Endothelial cell of umbilical vein (primary cell): ENCODE measurements at regions not wholly inside any gene's neighbourhood (a gene's known extent, or its start where the extent isn't known, plus 50 kb on each side); places are given as distances from the start of the nearest gene placed in this dataset.
"Not testable (repeated sequence)": the region's sequence is repeated elsewhere in the genome, so short reads cannot be mapped to it uniquely, and the experiment has no call there.

ENCODE experiments used
- BruUV-seq: library from RNA; stranded (reverse); fragments of 400-500 nt; replicated peaks from 2 replicates; lab custom pipeline; 2021; lab: Mats Ljungman, UMichigan
- CTCF ChIA-PET: fragments of 300-600, 350-600 bp; sonication (Branson Sonifier 250); formaldehyde crosslinking; loops from one replicate; lab custom pipeline; 2021; ENCODE audit warnings: antibody characterized with exemption, inconsistent platforms; lab: Charles Lee
- POLR2A ChIA-PET: fragments of 300-600, 350-600 bp; sonication (Branson Sonifier 250); formaldehyde crosslinking; loops from one replicate; lab custom pipeline; 2021; ENCODE audit warnings: antibody characterized with exemption, inconsistent platforms; lab: Charles Lee
- DNase-seq: peaks from one replicate; pipeline ENCODE4 v3.0.0-alpha.2; 2011; ENCODE audit warnings: low read depth, low spot score
- FAIRE-seq: peaks from 2 replicates; lab custom pipeline; 2011; peaks lifted over from hg19 to GRCh38; lab: Jason Lieb, UNC
- H2AFZ ChIP-seq: 2 replicates; pipeline ENCODE4 v1.6.0; 2012; ENCODE audit warnings: low read depth, low read length, control low read depth, inconsistent platforms
- H3K27ac ChIP-seq: 2 replicates; pipeline ENCODE4 v1.5.1; 2011; ENCODE audit warnings: low read depth, mild to moderate bottlenecking, control low read depth, low read length, moderate library complexity; ENCODE audit not compliant: insufficient read depth
- H3K27me3 ChIP-seq, 2 experiments: 2 replicates each; pipeline versions ENCODE4 v1.6.0 to v1.6.1; 2011; ENCODE audit warnings: low read length in 2 of 2, mixed read lengths in 1 of 2; ENCODE audit not compliant: control insufficient read depth in 2 of 2, insufficient read depth in 2 of 2
- H3K36me3 ChIP-seq, 2 experiments: 2 replicates in 1 of 2; 3 replicates in 1 of 2; pipeline ENCODE4 v1.5.1; 2011; ENCODE audit warnings: low read length in 2 of 2, mild to moderate bottlenecking in 1 of 2, moderate library complexity in 1 of 2; ENCODE audit not compliant: control insufficient read depth in 2 of 2, insufficient read depth in 2 of 2; ENCODE audit errors: extremely low read depth in 1 of 2
- H3K4me1 ChIP-seq: 3 replicates; pipeline ENCODE4 v1.5.1; 2011; ENCODE audit warnings: mild to moderate bottlenecking, low read length; ENCODE audit not compliant: control insufficient read depth, insufficient read depth; ENCODE audit errors: extremely low read depth
- H3K4me2 ChIP-seq: 2 replicates; pipeline ENCODE4 v1.6.1; 2011; ENCODE audit warnings: low read length, control low read depth, mixed read lengths; ENCODE audit not compliant: insufficient read depth
- H3K4me3 ChIP-seq, 3 experiments: fragments of 200-600 bp in 1 of 3; sonication (generic), shearing (Covaris generic) in 1 of 3; replicated peaks in 1 of 3; 2 replicates each; pipeline ENCODE4 v1.5.1; 2011 to 2016; ENCODE audit warnings: control low read depth in 3 of 3, low read length in 3 of 3, mild to moderate bottlenecking in 2 of 3, inconsistent platforms in 1 of 3, low read depth in 1 of 3, moderate library complexity in 1 of 3; ENCODE audit not compliant: insufficient read depth in 1 of 3
- H3K79me2 ChIP-seq: 2 replicates; pipeline ENCODE4 v1.6.0; 2012; ENCODE audit warnings: low read length, inconsistent platforms; ENCODE audit not compliant: control insufficient read depth, insufficient read depth
- H3K9ac ChIP-seq: replicated peaks from 2 replicates; pipeline ENCODE3; 2011; ENCODE audit warnings: low read length, control low read depth; ENCODE audit not compliant: insufficient read depth; ENCODE audit errors: extremely low read depth
- H3K9me1 ChIP-seq: replicated peaks from 3 replicates; pipeline ENCODE4 v1.6.0; 2011; ENCODE audit warnings: mild to moderate bottlenecking, low read length; ENCODE audit not compliant: control insufficient read depth, insufficient read depth; ENCODE audit errors: extremely low read depth
- H3K9me3 ChIP-seq: replicated peaks from 2 replicates; pipeline ENCODE4 v1.5.1; 2012; ENCODE audit warnings: low read length, inconsistent platforms; ENCODE audit not compliant: control insufficient read depth, insufficient read depth
- H4K20me1 ChIP-seq: replicated peaks from 2 replicates; pipeline ENCODE3; 2011; ENCODE audit warnings: mild to moderate bottlenecking, low read length; ENCODE audit not compliant: control insufficient read depth, insufficient read depth; ENCODE audit errors: extremely low read depth
- FOS ChIP-seq: IDR thresholded peaks from 2 replicates; pipeline ENCODE4 v1.6.1; 2011; ENCODE audit warnings: mild to moderate bottlenecking, low read length, moderate library complexity, borderline replicate concordance; ENCODE audit not compliant: insufficient read depth
- GATA2 ChIP-seq: IDR thresholded peaks from 2 replicates; pipeline ENCODE4 v1.7.0; 2011; ENCODE audit warnings: low read depth, mild to moderate bottlenecking, moderate library complexity, mixed read lengths, low read length; ENCODE audit not compliant: insufficient read length, insufficient read depth
- dilution Hi-C: fragments of 300-500 bp; cut with MboI; formaldehyde crosslinking; loops from one replicate; pipeline ENCODE4 v1.15.0; 2019; ENCODE audit warnings: low sequenced_read_pairs; ENCODE audit not compliant: extremely low pct_ligation_motif_present
- intact Hi-C: fragments of 100-400 bp; cut with micrococcal nuclease; formaldehyde crosslinking; loops from one replicate; pipeline ENCODE4 v1.10.0; 2022

DNA sequence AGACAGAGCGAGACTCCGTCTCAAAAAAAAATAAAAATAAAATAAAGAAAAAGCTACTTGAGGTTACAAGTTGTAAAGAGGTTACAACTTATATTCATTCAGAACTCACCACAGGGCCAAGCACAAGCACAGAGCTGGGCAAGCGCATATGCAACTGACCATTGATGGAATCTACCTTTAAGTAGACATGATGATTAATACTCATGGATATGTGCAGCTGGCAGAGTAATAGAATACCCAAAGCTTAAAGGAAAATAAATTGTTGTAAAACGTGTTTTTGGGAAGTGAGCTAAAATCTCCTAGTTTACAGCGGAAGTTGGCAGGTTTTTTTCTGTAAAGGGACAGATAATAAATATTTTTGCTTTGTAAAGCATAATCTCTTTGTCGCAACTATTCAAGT is 111.6 kb downstream of the TMEM168 start:
- dilution Hi-C loops: no loop called here

DNA sequence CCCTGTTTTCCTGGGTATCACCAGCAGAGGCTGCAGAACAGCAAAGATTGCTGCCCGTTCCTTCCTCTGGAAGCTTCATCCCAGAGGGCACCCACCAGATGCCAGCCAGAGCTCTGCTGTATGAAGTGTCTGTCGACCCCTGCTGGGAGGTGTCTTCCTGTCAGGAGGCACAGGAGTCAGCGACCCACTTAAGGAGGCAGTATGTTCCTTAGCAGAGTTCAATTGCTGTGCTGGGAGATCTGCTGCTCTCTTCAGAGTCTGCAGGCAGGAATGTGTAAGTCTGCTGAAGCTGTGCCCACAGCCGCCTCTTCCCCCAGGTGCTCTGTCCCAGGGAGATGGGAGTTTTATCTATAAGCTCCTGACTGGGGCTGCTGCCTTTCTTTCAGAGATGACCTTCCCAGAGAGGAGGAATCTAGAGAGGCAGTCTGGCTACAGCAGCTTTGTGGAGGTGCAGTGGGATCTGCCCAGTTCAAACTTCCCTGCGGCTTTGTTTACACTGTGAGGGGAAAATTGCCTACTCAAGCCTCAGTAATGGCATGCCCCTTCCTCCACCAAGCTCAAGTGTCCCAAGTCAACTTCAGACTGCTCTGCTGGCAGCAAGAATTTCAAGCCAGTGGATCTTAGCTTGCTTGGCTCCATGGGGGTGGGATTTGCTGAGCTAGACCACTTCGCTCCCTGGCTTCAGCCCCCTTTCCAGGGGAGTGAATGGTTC is 100.6 kb downstream of the TMEM168 start:
- intact Hi-C loops, H2AFZ ChIP-seq, H3K9me1 ChIP-seq, CTCF ChIA-PET, dilution Hi-C loops, DNase-seq, H3K27me3 ChIP-seq, H3K4me2 ChIP-seq, H3K79me2 ChIP-seq, BruUV-seq, H3K4me3 ChIP-seq, H4K20me1 ChIP-seq, H3K4me1 ChIP-seq, H3K9me3 ChIP-seq, H3K27ac ChIP-seq, H3K9ac ChIP-seq, POLR2A ChIA-PET, H3K36me3 ChIP-seq, FAIRE-seq: not testable (repeated sequence)

More for the DNA sequence above, 111.6 kb downstream of the TMEM168 start:
- H3K9me1 ChIP-seq: no peaks in the 10 kb centered on the region
- H3K9me3 ChIP-seq: no peaks in the 10 kb centered on the region
- FAIRE-seq (no peak), DNase-seq (no peak)
- intact Hi-C loops: no loop called here
- no TSS peak for BruUV-seq
- ChIA-PET CTCF (interaction anchor here (1.2 kb wide), 1 partner anchor 220 kb away, joined by 3 read pairs; no protein-coding TSS in a partner anchor), POLR2A (no interaction called here)
- H3K9ac ChIP-seq: no peak overlapping the region
- TF ChIP-seq FOS (no peak), GATA2 (no peak)
- no peak overlapping the region for H3K4me2 ChIP-seq
- H3K36me3 ChIP-seq: no peaks in the 10 kb centered on the region
- no peaks in the 10 kb centered on the region for H3K4me1 ChIP-seq
- no peaks in the 10 kb centered on the region for H3K79me2 ChIP-seq
- H4K20me1 ChIP-seq: no peaks in the 10 kb centered on the region
- no peak overlapping the region for H3K4me3 ChIP-seq
- H3K27ac ChIP-seq: no peak overlapping the region
- no peak overlapping the region for H2AFZ ChIP-seq
- no peaks in the 10 kb centered on the region for H3K27me3 ChIP-seq
